Breast epithelium (tissue), 4 donors: ENCODE measurements at regions not wholly inside any gene's neighbourhood (a gene's known extent, or its start where the extent isn't known, plus 50 kb on each side); places are given as distances from the start of the nearest gene placed in this dataset.

Source experiments
- DNase-seq, 2 donors: peaks; one replicate each; pipeline ENCODE4 v3.0.0-alpha.2; 2019; ENCODE audit warnings: low spot score in 2 of 2
- H3K27ac ChIP-seq, 2 donors: fragments of 200-600 bp; sonication (generic) in 1 of 2; one replicate each; pipeline ENCODE4 v1.5.1; 2016 to 2019; ENCODE audit warnings: mild to moderate bottlenecking in 1 of 2
- H3K27me3 ChIP-seq, 2 donors: fragments of 200-600 bp; sonication (generic) in 1 of 2; one replicate each; pipeline versions ENCODE4 v1.5.1 to v1.6.0; 2017 to 2019; ENCODE audit warnings: control low read depth in 1 of 2, mild to moderate bottlenecking in 1 of 2
- H3K36me3 ChIP-seq: fragments of 200-600 bp; one replicate; pipeline ENCODE4 v1.5.1; 2019
- H3K4me1 ChIP-seq, 2 donors: fragments of 200-600 bp; sonication (generic); one replicate each; pipeline ENCODE4 v1.5.1; 2016 to 2019; ENCODE audit warnings: control low read depth in 1 of 2
- H3K4me3 ChIP-seq, 3 donors: fragments of 200-600 bp; sonication (generic); 1 replicate in 2 of 3; 2 replicates in 1 of 3; pipeline ENCODE4 v1.5.1; 2016 to 2019; ENCODE audit warnings: mild to moderate bottlenecking in 3 of 3, moderate library complexity in 2 of 3
- H3K9me3 ChIP-seq, 2 donors: fragments of 200-600 bp; sonication (generic) in 1 of 2; one replicate each; pipeline ENCODE4 v1.5.1; 2016 to 2019; ENCODE audit warnings: control low read depth in 1 of 2
- POLR2A ChIP-seq: fragments of 450-650 bp; IDR thresholded peaks from one replicate; pipeline ENCODE4 v1.6.1; 2016; ENCODE audit warnings: antibody characterized with exemption, mild to moderate bottlenecking, moderate library complexity
- POLR2AphosphoS5 ChIP-seq, 3 donors: sonication (generic); formaldehyde crosslinking; IDR thresholded peaks; one replicate each; pipeline ENCODE4 v1.6.1; 2017; ENCODE audit warnings: antibody characterized with exemption in 3 of 3
- intact Hi-C: fragments of 100-400 bp; cut with DNase I; formaldehyde crosslinking; loops from one replicate; pipeline ENCODE4 v1.15.1; 2023; ENCODE audit warnings: low total_unique reads
- TF ChIP-seq, protein P1 (sequence below), 3 donors: fragments of 450-650 bp; IDR thresholded peaks; one replicate each; pipeline ENCODE4 v1.5.1; 2016 to 2017; ENCODE audit warnings: antibody characterized with exemption in 3 of 3, mild to moderate bottlenecking in 3 of 3, moderate library complexity in 3 of 3

DNA sequence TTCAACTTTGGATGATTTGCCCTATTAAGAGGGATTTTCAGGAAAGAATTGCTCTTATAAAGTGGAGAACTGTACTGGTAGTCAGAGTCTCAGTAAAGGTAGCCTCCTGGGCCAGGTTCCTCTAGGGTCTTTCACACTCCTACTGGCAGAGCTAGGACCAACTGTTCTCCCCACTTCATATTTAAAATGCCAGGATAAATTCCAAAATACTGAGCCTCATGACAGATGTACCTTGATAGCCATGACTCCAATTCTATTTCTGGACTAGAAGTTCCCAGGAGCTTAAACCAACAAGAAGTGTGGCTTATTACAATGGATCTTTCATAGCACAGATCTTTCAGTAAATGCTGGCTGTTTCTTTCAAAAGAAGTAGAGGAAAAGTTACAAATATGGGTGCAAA lies 126.5 kb downstream of the C12orf75 start:
- Histone ChIP-seq H3K4me1 (no peaks in the 10 kb centered on the region), H3K36me3 (no peaks in the 10 kb centered on the region), H3K4me3 (no peak overlapping the region), H3K27me3 (no peaks in the 10 kb centered on the region), H3K27ac (no peak overlapping the region), H3K9me3 (no peaks in the 10 kb centered on the region)
- no peak for DNase-seq
- no peak for TF ChIP-seq POLR2AphosphoS5 (IDR thresholded peaks at IDR 0.05)
- TF ChIP-seq POLR2A = no peak
- TF ChIP-seq, protein P1, sequence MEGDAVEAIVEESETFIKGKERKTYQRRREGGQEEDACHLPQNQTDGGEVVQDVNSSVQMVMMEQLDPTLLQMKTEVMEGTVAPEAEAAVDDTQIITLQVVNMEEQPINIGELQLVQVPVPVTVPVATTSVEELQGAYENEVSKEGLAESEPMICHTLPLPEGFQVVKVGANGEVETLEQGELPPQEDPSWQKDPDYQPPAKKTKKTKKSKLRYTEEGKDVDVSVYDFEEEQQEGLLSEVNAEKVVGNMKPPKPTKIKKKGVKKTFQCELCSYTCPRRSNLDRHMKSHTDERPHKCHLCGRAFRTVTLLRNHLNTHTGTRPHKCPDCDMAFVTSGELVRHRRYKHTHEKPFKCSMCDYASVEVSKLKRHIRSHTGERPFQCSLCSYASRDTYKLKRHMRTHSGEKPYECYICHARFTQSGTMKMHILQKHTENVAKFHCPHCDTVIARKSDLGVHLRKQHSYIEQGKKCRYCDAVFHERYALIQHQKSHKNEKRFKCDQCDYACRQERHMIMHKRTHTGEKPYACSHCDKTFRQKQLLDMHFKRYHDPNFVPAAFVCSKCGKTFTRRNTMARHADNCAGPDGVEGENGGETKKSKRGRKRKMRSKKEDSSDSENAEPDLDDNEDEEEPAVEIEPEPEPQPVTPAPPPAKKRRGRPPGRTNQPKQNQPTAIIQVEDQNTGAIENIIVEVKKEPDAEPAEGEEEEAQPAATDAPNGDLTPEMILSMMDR (IDR thresholded peaks at IDR 0.05) = no peak
- intact Hi-C loops = no loop called here

DNA sequence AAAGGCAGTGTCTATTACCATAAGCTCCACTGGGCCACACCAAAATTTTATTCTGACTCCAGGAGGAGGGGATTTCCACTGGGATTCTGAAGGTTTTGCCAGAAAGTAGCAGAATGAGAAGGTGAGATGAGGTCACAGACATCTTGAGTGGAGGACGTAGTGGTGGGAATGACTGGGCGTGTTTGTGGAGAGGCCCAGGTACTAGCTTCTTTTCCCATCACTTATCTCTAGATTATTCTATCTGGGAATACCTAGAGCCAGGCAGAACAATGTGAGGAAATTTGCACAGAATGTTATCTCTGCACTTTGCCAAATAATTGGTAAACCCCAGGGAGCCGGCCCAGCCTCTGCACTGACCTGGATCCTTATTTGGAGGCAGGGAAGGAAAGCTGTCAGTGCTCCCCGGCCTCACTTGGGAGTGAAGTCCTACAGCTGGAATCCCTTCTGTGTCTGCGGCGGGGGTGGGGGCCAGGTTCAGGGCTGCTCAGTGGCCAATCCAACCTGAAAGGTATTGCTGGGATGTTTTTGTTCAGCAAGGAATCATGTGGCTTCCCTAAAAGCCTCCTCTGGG lies 129.4 kb downstream of the C12orf75 start:
- Histone ChIP-seq H3K9me3 (no peaks in the 10 kb centered on the region), H3K27ac (no peak overlapping the region), H3K27me3 (no peaks in the 10 kb centered on the region), H3K4me1 (no peaks in the 10 kb centered on the region), H3K36me3 (no peaks in the 10 kb centered on the region), H3K4me3 (no peak overlapping the region)
- TF ChIP-seq POLR2A (no peak), POLR2AphosphoS5 (IDR thresholded peaks at IDR 0.05) (no peak)
- TF ChIP-seq, protein P1 (IDR thresholded peaks at IDR 0.05) = no peak
- DNase-seq = no peak
- intact Hi-C loops = no loop called here

DNA sequence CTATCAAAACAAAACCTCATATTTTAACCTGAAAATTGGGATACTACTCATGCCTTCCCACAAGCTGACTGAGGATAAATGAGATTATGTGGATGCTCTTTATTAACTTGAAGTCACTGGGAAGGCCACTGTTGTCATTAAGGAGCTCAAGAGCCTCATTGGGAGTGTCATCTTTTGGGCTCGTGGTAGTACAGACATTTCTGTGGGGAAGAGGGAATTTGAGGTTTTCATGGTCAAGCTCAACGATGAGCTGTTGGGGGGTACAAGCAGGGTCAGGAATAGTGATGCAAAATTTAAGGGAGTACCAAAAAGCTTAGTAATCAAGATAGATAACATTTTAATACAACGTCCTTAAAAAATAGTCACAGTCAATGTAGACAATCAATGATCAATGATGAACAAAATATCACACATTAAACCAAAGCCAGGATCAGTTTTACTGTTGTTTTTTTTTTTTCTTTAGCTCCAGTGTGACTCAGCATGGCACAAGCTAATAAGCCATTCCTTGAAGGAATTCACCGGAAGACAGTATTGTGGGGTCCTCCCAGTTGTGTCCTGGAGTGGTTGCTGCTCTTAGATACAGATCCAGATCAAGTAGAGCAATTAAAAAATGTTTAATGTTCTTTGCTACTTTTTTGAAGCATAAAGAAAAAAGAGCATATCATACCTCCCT lies 130.9 kb downstream of the C12orf75 start:
- H3K27me3 ChIP-seq = no peaks in the 10 kb centered on the region
- intact Hi-C loops = no loop called here
- no peaks in the 10 kb centered on the region for H3K36me3 ChIP-seq
- no peaks in the 10 kb centered on the region for H3K9me3 ChIP-seq
- TF ChIP-seq, protein P1 (IDR thresholded peaks at IDR 0.05) = no peak
- TF ChIP-seq POLR2AphosphoS5 (IDR thresholded peaks at IDR 0.05) (no peak), POLR2A (no peak)
- no peaks in the 10 kb centered on the region for H3K4me1 ChIP-seq
- H3K27ac ChIP-seq = no peak overlapping the region
- no peak overlapping the region for H3K4me3 ChIP-seq
- DNase-seq = no peak

DNA sequence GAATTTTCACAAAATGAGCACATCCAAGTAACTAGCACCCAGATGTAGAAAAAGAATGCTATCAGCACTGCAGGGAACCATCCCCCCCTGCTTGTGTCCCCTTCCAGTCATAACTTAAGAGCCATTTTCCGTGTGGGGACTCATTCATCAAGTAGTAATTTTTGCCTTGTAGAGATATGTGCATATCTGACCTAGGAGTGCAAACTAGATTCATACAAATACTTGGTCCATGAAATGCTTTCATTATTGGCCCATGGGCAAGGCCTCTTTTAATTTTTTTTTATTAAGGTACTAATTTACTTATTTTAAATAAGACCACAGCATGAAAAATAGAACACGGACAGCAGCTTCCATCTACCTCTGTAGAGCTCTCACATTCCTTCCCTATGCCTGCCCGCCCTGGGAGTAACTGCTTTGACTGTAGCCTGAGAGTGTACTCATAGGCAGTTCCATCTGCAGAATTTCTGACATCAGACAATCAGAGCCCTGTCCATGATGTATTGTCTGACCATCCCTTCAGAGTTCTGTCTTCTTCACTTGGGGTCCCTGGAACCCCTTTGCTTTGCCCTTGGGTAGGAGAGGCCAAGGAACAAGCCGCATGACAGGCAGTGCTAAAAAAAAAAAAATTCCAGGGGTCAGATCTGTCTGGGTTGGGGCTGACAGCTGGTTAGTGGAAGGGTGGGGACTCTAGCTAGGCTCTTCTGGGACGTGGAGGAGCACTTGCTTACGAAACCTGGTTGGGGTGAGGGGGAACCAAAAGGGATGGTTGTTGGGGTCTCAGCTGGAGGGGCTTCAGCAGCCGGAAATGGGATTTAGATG lies 131.7 kb downstream of the C12orf75 start:
- Histone ChIP-seq H3K4me1 (no peaks in the 10 kb centered on the region), H3K27me3 (no peaks in the 10 kb centered on the region), H3K36me3 (no peaks in the 10 kb centered on the region), H3K4me3 (no peak overlapping the region), H3K9me3 (no peaks in the 10 kb centered on the region), H3K27ac (no peak overlapping the region)
- TF ChIP-seq, protein P1 (IDR thresholded peaks at IDR 0.05) = no peak
- intact Hi-C loops = no loop called here
- no peak for DNase-seq

DNA sequence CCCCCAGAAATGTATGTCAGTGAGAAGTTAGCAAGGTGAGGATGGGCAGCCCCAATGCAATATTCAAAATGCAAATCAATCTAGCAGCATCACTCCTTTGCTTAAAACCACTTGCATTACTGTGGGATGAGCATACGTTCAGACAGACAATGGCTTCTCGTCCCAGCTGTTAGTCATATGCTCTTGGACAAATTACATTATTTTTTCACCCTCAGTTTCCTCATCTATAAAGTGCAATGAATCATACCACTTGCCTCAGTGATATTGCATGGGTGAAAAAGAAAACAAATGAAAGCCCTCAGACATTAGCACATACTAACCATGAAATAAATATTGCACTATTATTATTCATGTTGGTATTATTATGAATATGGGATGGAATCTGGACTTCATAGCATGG lies 132.3 kb downstream of the C12orf75 start:
- H3K4me3 ChIP-seq = no peak overlapping the region
- no peak for TF ChIP-seq POLR2A
- TF ChIP-seq POLR2AphosphoS5 (IDR thresholded peaks at IDR 0.05) = no peak
- TF ChIP-seq, protein P1 (IDR thresholded peaks at IDR 0.05) = no peak
- no peaks in the 10 kb centered on the region for H3K27me3 ChIP-seq
- no peaks in the 10 kb centered on the region for H3K4me1 ChIP-seq
- intact Hi-C loops = no loop called here
- H3K36me3 ChIP-seq = no peaks in the 10 kb centered on the region
- no peak for DNase-seq
- no peak overlapping the region for H3K27ac ChIP-seq
- H3K9me3 ChIP-seq = no peaks in the 10 kb centered on the region
